ENCODE measurements at regions not wholly inside any gene's neighbourhood (a gene's known extent, or its start where the extent isn't known, plus 50 kb on each side); places are given as distances from the start of the nearest gene placed in this dataset.
A peak's percentile ranks its signal among the peaks of the same experiment; 100 is the strongest.

- Histone ChIP-seq H3K56ac (ENCODE audit: extremely low read depth, insufficient read depth, low read length) (no peak overlapping the region), H4K91ac (ENCODE audit: insufficient read depth, low read depth, low read length) (no peak overlapping the region), H2BK20ac (ENCODE audit: low read depth, low read length) (no peak overlapping the region), H3K27ac (ENCODE audit: insufficient read depth, low read length) (no peak overlapping the region), H4K5ac (ENCODE audit: low read depth, low read length) (no peak overlapping the region), H2AK9ac (replicated peaks; ENCODE audit: low read depth, low read length, poor library complexity) (no peak overlapping the region), H4K8ac (ENCODE audit: low read depth in 2 of 2, low read length in 2 of 2) (no peak overlapping the region), H3K36me3 (ENCODE audit: control insufficient read depth, insufficient read depth, low read length) (no peaks in the 10 kb centered on the region), H2AK5ac (ENCODE audit: low read depth, low read length) (peak overlapping the region; percentile 1; the same call in 1 of the 2 replicates), H3K14ac (replicated peaks; ENCODE audit: low read depth, low read length) (no peak overlapping the region), H3K9me1 (ENCODE audit: insufficient read depth, low read length) (0 out of 2 replicates have a peak, but pooled peaks cover 2% of the 10 kb centered on the region), H3K9me3 (ENCODE audit: control insufficient read depth, insufficient read depth, low read length) (no peaks in the 10 kb centered on the region), H3K4me1 (ENCODE audit: control insufficient read depth, insufficient read depth, low read length) (peaks cover 3% of the 10 kb centered on the region; the same call in 1 of the 2 replicates), H3K4me3 (ENCODE audit: insufficient read depth, low read depth, low read length) (no peak overlapping the region), H3K18ac (ENCODE audit: low read depth, low read length) (peak overlapping the region; percentile 1; the same call in 1 of the 2 replicates), H3K79me1 (ENCODE audit: low read depth in 1 of 2, low read length in 2 of 2) (no peaks in the 10 kb centered on the region), H3K4me2 (ENCODE audit: low read depth, low read length) (no peak overlapping the region), H2BK120ac (ENCODE audit: low read depth, low read length) (no peak overlapping the region), H2BK15ac (ENCODE audit: low read depth, low read length) (no peak overlapping the region), H4K20me1 (ENCODE audit: insufficient read depth, low read length) (no peaks in the 10 kb centered on the region), H3K27me3 (ENCODE audit: control insufficient read depth, insufficient read depth, low read length) (no peaks in the 10 kb centered on the region), H3K23ac (ENCODE audit: low read depth, low read length) (no peak overlapping the region), H2AFZ (replicated peaks; ENCODE audit: low read length, poor library complexity) (no peak overlapping the region), H2BK5ac (ENCODE audit: low read depth, low read length, poor library complexity, severe bottlenecking) (no peak overlapping the region), H3K9ac (ENCODE audit: low read depth, low read length) (no peak overlapping the region), H3K4ac (ENCODE audit: low read depth, low read length) (no peak overlapping the region)
- ChIA-PET CTCF (no interaction called here), POLR2A (ENCODE audit: unreplicated experiment) (no interaction called here)
- 67% methylated on average over 1 of the region's 2 CpGs; no CpG with 5 or more reads in 1 of the 2 experiments for WGBS, 2 experiments (ENCODE audit: extremely low coverage in 2 of 2, insufficient read length in 1 of 2)
- intact Hi-C loops (cut with micrococcal nuclease) (no loop called here), in situ Hi-C loops (cut with MboI; ENCODE audit: low sequenced_read_pairs) (no loop called here), dilution Hi-C loops (cut with HindIII; ENCODE audit: low sequenced_read_pairs, unreplicated experiment) (no loop called here)
- peak; percentile 51 for DNase-seq
- TF ChIP-seq SMC3 (IDR thresholded peaks at IDR 0.05; ENCODE audit: low read depth, low read length), result no peak
- 0 out of 2 replicates have a peak, but pooled peaks have one; percentile 15 for TF ChIP-seq FOS (IDR thresholded peaks at IDR 0.05; ENCODE audit: low read depth, low read length)
- TF ChIP-seq CEBPB (IDR thresholded peaks at IDR 0.05; ENCODE audit: low read depth, low read length), result peak; percentile 83
- no peak for TF ChIP-seq BHLHE40 (IDR thresholded peaks at IDR 0.05; ENCODE audit: low read depth, low read length)
- no peak for TF ChIP-seq CHD1 (IDR thresholded peaks at IDR 0.05; ENCODE audit: low read depth, low read length)
- no peak for TF ChIP-seq RFX5 (IDR thresholded peaks at IDR 0.05; ENCODE audit: low read depth, low read length)
- TF ChIP-seq NFE2L2 (IDR thresholded peaks at IDR 0.05; ENCODE audit: low read depth, low read length), result no peak
- BruUV-seq (replicated peaks), result no TSS peak
- peak; percentile 37; the same call in 1 of the 2 replicates for ATAC-seq (ENCODE audit: low read depth)
Measured at GRCh38 chr12:28114488-28114887, 75.8 kb upstream of the CCDC91 start.

Measured in IMR-90 (cell line).